ENCODE measurements at regions not wholly inside any gene's neighbourhood (a gene's known extent, or its start where the extent isn't known, plus 50 kb on each side); places are given as distances from the start of the nearest gene placed in this dataset.

- FAIRE-seq = no peak
- no peaks in the 10 kb centered on the region for H4K20me1 ChIP-seq (replicated peaks; ENCODE audit: control insufficient read depth, insufficient read depth, low read length)
These were observed 105.7 kb upstream of the CXorf66 start for GRCh38 chrX:140071037-140071436.

GRCh38 chrX:140065961-140066662 is 100.8 kb upstream of the CXorf66 start:
- Histone ChIP-seq H3K9me3 (replicated peaks; ENCODE audit: control insufficient read depth, insufficient read depth, low read depth, low read length) (no peaks in the 10 kb centered on the region), H3K4me3 (no peak overlapping the region), H3K79me2 (ENCODE audit: control insufficient read depth, insufficient read depth, low read length) (no peaks in the 10 kb centered on the region), H3K27ac (ENCODE audit: extremely low read depth, low read depth, low read length) (no peak overlapping the region), H3K36me3 (ENCODE audit: control insufficient read depth, insufficient read depth, low read length) (no peaks in the 10 kb centered on the region), H2AFZ (ENCODE audit: low read depth, low read length) (no peak overlapping the region), H4K20me1 (replicated peaks; ENCODE audit: control insufficient read depth, insufficient read depth, low read length) (no peaks in the 10 kb centered on the region), H3K9ac (ENCODE audit: insufficient read depth in 1 of 2, low read depth in 2 of 2, low read length in 2 of 2) (no peak overlapping the region), H3K27me3 (ENCODE audit: control insufficient read depth in 2 of 2, insufficient read depth in 2 of 2, low read length in 2 of 2) (no peaks in the 10 kb centered on the region), H3K4me1 (replicated peaks in 1 of 2; ENCODE audit: control insufficient read depth in 2 of 2, insufficient read depth in 2 of 2, low read length in 2 of 2) (no peaks in the 10 kb centered on the region), H3K4me2 (ENCODE audit: insufficient read depth, low read length) (no peak overlapping the region), H3K9me1 (ENCODE audit: control insufficient read depth, insufficient read depth, low read length) (no peaks in the 10 kb centered on the region)
- in situ Hi-C loops (cut with MboI) (no loop called here), intact Hi-C loops (cut with micrococcal nuclease) (no loop called here)
- ChIA-PET POLR2A (interaction anchor here (0.7 kb wide), 1 partner anchor 859 kb away, joined by 3 read pairs; no protein-coding TSS in a partner anchor), CTCF (ENCODE audit: low intra/inter-chr PET ratio) (no interaction called here)
- FAIRE-seq (no peak), DNase-seq (ENCODE audit: extremely low read depth in 1 of 4, low spot score in 3 of 4) (no peak), ATAC-seq (no peak)
- BruUV-seq (replicated peaks) = no TSS peak
- 0% methylated on average over 1 of the region's 3 CpGs for WGBS (ENCODE audit: insufficient coverage, low coverage, missing lambda C conversion rate)
- TF ChIP-seq ILF3 (IDR thresholded peaks at IDR 0.05; ENCODE audit: borderline replicate concordance) = no peak
- TF ChIP-seq NCOR1 (IDR thresholded peaks at IDR 0.05) = no peak
- no peak for TF ChIP-seq ZNF133 (CRISPR knock-in tag; IDR thresholded peaks at IDR 0.05)
- TF ChIP-seq TCF7L2 (IDR thresholded peaks at IDR 0.05; ENCODE audit: low read depth, low read length) = no peak
- TF ChIP-seq CGGBP1 (CRISPR knock-in tag; IDR thresholded peaks at IDR 0.05) = no peak
- TF ChIP-seq WHSC1 (IDR thresholded peaks at IDR 0.05; ENCODE audit: low read length) = no peak
- no peak for TF ChIP-seq SP2 (IDR thresholded peaks at IDR 0.05; ENCODE audit: extremely low read depth, low read depth, low read length, poor library complexity, severe bottlenecking)
- no peak for TF ChIP-seq SAFB (IDR thresholded peaks at IDR 0.05; ENCODE audit: borderline replicate concordance, low read depth, low read length)
- TF ChIP-seq ID3 (CRISPR knock-in tag; IDR thresholded peaks at IDR 0.05) = no peak
- TF ChIP-seq ID3 (tag; IDR thresholded peaks at IDR 0.05) = no peak
- TF ChIP-seq ZNF165 (CRISPR knock-in tag; IDR thresholded peaks at IDR 0.05; ENCODE audit: borderline replicate concordance) = no peak
- no peak for TF ChIP-seq TCF7 (IDR thresholded peaks at IDR 0.05; ENCODE audit: borderline replicate concordance)
- TF ChIP-seq PHB2 (IDR thresholded peaks at IDR 0.05; ENCODE audit: low read depth) = no peak
- TF ChIP-seq RBM17 (IDR thresholded peaks at IDR 0.05; ENCODE audit: borderline replicate concordance, low read depth, low read length) = no peak

More at GRCh38 chrX:140071037-140071436, 105.7 kb upstream of the CXorf66 start:
- H3K36me3 ChIP-seq (ENCODE audit: control insufficient read depth, insufficient read depth, low read length) = no peaks in the 10 kb centered on the region
- H3K4me3 ChIP-seq = no peak overlapping the region
- H3K27me3 ChIP-seq (ENCODE audit: control insufficient read depth in 2 of 2, insufficient read depth in 2 of 2, low read length in 2 of 2) = no peaks in the 10 kb centered on the region; a peak in 1 of 5 replicates
- no peak overlapping the region for H2AFZ ChIP-seq (ENCODE audit: low read depth, low read length)
- no peaks in the 10 kb centered on the region for H3K79me2 ChIP-seq (ENCODE audit: control insufficient read depth, insufficient read depth, low read length)
- no peak for DNase-seq (ENCODE audit: extremely low read depth in 1 of 4, low spot score in 3 of 4)
- no TSS peak for BruUV-seq (replicated peaks)
- in situ Hi-C loops (cut with MboI) = no loop called here
- H3K9me3 ChIP-seq (replicated peaks; ENCODE audit: control insufficient read depth, insufficient read depth, low read depth, low read length) = no peaks in the 10 kb centered on the region
- no peaks in the 10 kb centered on the region for H3K9me1 ChIP-seq (ENCODE audit: control insufficient read depth, insufficient read depth, low read length)
- no peak overlapping the region for H3K9ac ChIP-seq (ENCODE audit: insufficient read depth in 1 of 2, low read depth in 2 of 2, low read length in 2 of 2)
- H3K27ac ChIP-seq (ENCODE audit: extremely low read depth, low read depth, low read length) = no peak overlapping the region
- H3K4me1 ChIP-seq (replicated peaks in 1 of 2; ENCODE audit: control insufficient read depth in 2 of 2, insufficient read depth in 2 of 2, low read length in 2 of 2) = no peaks in the 10 kb centered on the region
- ChIA-PET CTCF (ENCODE audit: low intra/inter-chr PET ratio) (no interaction called here), POLR2A (no interaction called here)
- H3K4me2 ChIP-seq (ENCODE audit: insufficient read depth, low read length) = no peak overlapping the region
- TF ChIP-seq YY1 (IDR thresholded peaks at IDR 0.05; ENCODE audit: borderline replicate concordance in 1 of 3, control insufficient read depth in 1 of 3, extremely low read depth in 1 of 3, insufficient read depth in 3 of 3, insufficient read length in 1 of 3, insufficient replicate concordance in 2 of 3, low read depth in 1 of 3, low read length in 2 of 3) = no peak
- intact Hi-C loops (cut with micrococcal nuclease) = no loop called here
- ATAC-seq = no peak
